ENCODE measurements at regions not wholly inside any gene's neighbourhood (a gene's known extent, or its start where the extent isn't known, plus 50 kb on each side); places are given as distances from the start of the nearest gene placed in this dataset.

DNA sequence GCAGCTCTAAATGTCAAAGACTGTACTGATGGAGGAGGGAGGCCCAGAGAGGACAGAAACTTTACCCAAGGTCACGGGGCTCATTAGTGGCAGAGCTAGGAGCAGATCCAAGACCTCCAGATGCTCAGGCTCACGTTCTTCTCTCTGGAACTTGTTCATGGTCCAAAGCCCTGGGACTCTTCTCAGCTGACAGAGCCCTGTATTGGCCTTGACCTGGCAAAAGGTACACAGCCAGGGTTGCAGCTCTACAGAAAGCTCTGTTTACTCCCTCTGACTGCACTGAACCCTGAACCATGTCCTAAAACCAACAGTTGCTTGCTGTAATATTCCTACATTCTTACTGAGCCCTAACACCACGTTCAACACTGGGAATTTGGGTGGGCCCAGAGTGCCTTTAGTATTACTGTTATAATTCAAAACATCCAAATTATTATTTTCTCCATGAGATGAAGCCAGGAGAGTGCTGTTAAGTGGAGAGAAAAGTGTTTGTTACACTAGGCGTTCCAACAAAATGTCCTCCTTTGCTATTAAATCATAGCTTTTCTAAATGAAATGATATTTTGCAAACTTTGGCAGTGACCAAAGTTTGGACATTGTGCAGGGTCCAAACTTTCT is 602.4 kb upstream of the CLINT1 start (continued):
- TF ChIP-seq U2AF1 (optimal IDR thresholded peaks at IDR 0.05; ENCODE audit: low read depth, low read length) (no peak), CBFB (CRISPR knock-in tag; IDR thresholded peaks at IDR 0.05) (peak; percentile 57; the same call in 1 of the 2 replicates), SP5 (CRISPR knock-in tag; IDR thresholded peaks at IDR 0.05; ENCODE audit: borderline replicate concordance, low read depth) (peak; percentile 60), KLF11 (CRISPR knock-in tag; IDR thresholded peaks at IDR 0.05) (0 out of 2 replicates have a peak, but pooled peaks have one; percentile 51), SMYD3 (CRISPR knock-in tag; IDR thresholded peaks at IDR 0.05) (peak; percentile 71; the same call in 1 of the 2 replicates), SMAD9 (CRISPR knock-in tag; IDR thresholded peaks at IDR 0.05) (no peak), ZNF737 (CRISPR knock-in tag; IDR thresholded peaks at IDR 0.05; ENCODE audit: borderline replicate concordance) (no peak; the same call in 1 of the 2 replicates), IKZF4 (CRISPR knock-in tag; IDR thresholded peaks at IDR 0.05; ENCODE audit: borderline replicate concordance, low read depth, not compliant biosample characterization) (peak; percentile 37), ZNF879 (CRISPR knock-in tag; IDR thresholded peaks at IDR 0.05) (no peak), POLR2AphosphoS5 (IDR thresholded peaks at IDR 0.05; ENCODE audit: low read depth, low read length) (no peak), ZNF776 (CRISPR knock-in tag; IDR thresholded peaks at IDR 0.05) (no peak), PAWR (CRISPR knock-in tag; IDR thresholded peaks at IDR 0.05; ENCODE audit: borderline replicate concordance) (no peak), ZNF709 (CRISPR knock-in tag; IDR thresholded peaks at IDR 0.05) (peak; percentile 42; the same call in 1 of the 2 replicates), KAT2B (IDR thresholded peaks at IDR 0.05; ENCODE audit: borderline replicate concordance, low read depth, low read length) (no peak), ZNF777 (CRISPR knock-in tag; IDR thresholded peaks at IDR 0.05) (no peak), ZNF3 (CRISPR knock-in tag; IDR thresholded peaks at IDR 0.05) (0 out of 2 replicates have a peak, but pooled peaks have one; percentile 18), NCOA2 (CRISPR knock-in tag; IDR thresholded peaks at IDR 0.05) (peak; percentile 98), ATAD3A (CRISPR knock-in tag; IDR thresholded peaks at IDR 0.05) (no peak), POGZ (CRISPR knock-in tag; IDR thresholded peaks at IDR 0.05) (peak; percentile 99)
- TF ChIP-seq, protein P1, sequence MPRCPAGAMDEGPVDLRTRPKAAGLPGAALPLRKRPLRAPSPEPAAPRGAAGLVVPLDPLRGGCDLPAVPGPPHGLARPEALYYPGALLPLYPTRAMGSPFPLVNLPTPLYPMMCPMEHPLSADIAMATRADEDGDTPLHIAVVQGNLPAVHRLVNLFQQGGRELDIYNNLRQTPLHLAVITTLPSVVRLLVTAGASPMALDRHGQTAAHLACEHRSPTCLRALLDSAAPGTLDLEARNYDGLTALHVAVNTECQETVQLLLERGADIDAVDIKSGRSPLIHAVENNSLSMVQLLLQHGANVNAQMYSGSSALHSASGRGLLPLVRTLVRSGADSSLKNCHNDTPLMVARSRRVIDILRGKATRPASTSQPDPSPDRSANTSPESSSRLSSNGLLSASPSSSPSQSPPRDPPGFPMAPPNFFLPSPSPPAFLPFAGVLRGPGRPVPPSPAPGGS (CRISPR knock-in tag; IDR thresholded peaks at IDR 0.05): peak; percentile 70; the same call in 1 of the 2 replicates
- TF ChIP-seq, protein P2, sequence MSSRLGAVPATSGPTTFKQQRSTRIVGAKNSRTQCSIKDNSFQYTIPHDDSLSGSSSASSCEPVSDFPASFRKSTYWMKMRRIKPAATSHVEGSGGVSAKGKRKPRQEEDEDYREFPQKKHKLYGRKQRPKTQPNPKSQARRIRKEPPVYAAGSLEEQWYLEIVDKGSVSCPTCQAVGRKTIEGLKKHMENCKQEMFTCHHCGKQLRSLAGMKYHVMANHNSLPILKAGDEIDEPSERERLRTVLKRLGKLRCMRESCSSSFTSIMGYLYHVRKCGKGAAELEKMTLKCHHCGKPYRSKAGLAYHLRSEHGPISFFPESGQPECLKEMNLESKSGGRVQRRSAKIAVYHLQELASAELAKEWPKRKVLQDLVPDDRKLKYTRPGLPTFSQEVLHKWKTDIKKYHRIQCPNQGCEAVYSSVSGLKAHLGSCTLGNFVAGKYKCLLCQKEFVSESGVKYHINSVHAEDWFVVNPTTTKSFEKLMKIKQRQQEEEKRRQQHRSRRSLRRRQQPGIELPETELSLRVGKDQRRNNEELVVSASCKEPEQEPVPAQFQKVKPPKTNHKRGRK (CRISPR knock-in tag; IDR thresholded peaks at IDR 0.05): 0 out of 2 replicates have a peak, but pooled peaks have one; percentile 45
- TF ChIP-seq, protein P3, sequence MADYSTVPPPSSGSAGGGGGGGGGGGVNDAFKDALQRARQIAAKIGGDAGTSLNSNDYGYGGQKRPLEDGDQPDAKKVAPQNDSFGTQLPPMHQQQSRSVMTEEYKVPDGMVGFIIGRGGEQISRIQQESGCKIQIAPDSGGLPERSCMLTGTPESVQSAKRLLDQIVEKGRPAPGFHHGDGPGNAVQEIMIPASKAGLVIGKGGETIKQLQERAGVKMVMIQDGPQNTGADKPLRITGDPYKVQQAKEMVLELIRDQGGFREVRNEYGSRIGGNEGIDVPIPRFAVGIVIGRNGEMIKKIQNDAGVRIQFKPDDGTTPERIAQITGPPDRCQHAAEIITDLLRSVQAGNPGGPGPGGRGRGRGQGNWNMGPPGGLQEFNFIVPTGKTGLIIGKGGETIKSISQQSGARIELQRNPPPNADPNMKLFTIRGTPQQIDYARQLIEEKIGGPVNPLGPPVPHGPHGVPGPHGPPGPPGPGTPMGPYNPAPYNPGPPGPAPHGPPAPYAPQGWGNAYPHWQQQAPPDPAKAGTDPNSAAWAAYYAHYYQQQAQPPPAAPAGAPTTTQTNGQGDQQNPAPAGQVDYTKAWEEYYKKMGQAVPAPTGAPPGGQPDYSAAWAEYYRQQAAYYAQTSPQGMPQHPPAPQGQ (CRISPR knock-in tag; IDR thresholded peaks at IDR 0.05; ENCODE audit: borderline replicate concordance): no peak; the same call in 1 of the 2 replicates
- TF ChIP-seq, protein P4, sequence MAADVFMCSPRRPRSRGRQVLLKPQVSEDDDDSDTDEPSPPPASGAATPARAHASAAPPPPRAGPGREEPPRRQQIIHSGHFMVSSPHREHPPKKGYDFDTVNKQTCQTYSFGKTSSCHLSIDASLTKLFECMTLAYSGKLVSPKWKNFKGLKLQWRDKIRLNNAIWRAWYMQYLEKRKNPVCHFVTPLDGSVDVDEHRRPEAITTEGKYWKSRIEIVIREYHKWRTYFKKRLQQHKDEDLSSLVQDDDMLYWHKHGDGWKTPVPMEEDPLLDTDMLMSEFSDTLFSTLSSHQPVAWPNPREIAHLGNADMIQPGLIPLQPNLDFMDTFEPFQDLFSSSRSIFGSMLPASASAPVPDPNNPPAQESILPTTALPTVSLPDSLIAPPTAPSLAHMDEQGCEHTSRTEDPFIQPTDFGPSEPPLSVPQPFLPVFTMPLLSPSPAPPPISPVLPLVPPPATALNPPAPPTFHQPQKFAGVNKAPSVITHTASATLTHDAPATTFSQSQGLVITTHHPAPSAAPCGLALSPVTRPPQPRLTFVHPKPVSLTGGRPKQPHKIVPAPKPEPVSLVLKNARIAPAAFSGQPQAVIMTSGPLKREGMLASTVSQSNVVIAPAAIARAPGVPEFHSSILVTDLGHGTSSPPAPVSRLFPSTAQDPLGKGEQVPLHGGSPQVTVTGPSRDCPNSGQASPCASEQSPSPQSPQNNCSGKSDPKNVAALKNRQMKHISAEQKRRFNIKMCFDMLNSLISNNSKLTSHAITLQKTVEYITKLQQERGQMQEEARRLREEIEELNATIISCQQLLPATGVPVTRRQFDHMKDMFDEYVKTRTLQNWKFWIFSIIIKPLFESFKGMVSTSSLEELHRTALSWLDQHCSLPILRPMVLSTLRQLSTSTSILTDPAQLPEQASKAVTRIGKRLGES (CRISPR knock-in tag; IDR thresholded peaks at IDR 0.05; ENCODE audit: borderline replicate concordance): no peak
- TF ChIP-seq, protein P5, sequence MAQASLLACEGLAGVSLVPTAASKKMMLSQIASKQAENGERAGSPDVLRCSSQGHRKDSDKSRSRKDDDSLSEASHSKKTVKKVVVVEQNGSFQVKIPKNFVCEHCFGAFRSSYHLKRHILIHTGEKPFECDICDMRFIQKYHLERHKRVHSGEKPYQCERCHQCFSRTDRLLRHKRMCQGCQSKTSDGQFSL (CRISPR knock-in tag; IDR thresholded peaks at IDR 0.05): no peak
